Upper lobe of left lung (tissue), 4 donors: ENCODE measurements at regions not wholly inside any gene's neighbourhood (a gene's known extent, or its start where the extent isn't known, plus 50 kb on each side); places are given as distances from the start of the nearest gene placed in this dataset.
"Not testable (repeated sequence)": the region's sequence is repeated elsewhere in the genome, so short reads cannot be mapped to it uniquely, and the experiment has no call there.

ENCODE experiments used
- CTCF ChIP-seq, 6 experiments: fragments of 450-650 bp in 4 of 6; fragments of 200-600 bp in 2 of 6; sonication (generic) in 2 of 6; IDR thresholded peaks; one replicate each; pipeline ENCODE4 v1.5.1; 2016 to 2019; ENCODE audit warnings: antibody characterized with exemption in 6 of 6
- POLR2AphosphoS5 ChIP-seq, 2 donors: sonication (generic); formaldehyde crosslinking; IDR thresholded peaks; one replicate each; pipeline ENCODE4 v1.5.1; 2017; ENCODE audit warnings: antibody characterized with exemption in 2 of 2

- TF ChIP-seq CTCF, POLR2AphosphoS5 (IDR thresholded peaks at IDR 0.05): not testable (repeated sequence)
Measured at GRCh38 chr19:23594311-23594710, 92.7 kb downstream of the ZNF675 start.
